NCI-H2196 treated with DMSO at 0.1 percent for 48 hours (cell line): ENCODE measurements at regions not wholly inside any gene's neighbourhood (a gene's known extent, or its start where the extent isn't known, plus 50 kb on each side); places are given as distances from the start of the nearest gene placed in this dataset.
"Not testable (repeated sequence)": the region's sequence is repeated elsewhere in the genome, so short reads cannot be mapped to it uniquely, and the experiment has no call there.

ENCODE experiments used
- DNase-seq: peaks from one replicate; lab custom pipeline; 2025; ENCODE audit not compliant: unreplicated experiment; lab: John Stamatoyannopoulos, UW

DNA sequence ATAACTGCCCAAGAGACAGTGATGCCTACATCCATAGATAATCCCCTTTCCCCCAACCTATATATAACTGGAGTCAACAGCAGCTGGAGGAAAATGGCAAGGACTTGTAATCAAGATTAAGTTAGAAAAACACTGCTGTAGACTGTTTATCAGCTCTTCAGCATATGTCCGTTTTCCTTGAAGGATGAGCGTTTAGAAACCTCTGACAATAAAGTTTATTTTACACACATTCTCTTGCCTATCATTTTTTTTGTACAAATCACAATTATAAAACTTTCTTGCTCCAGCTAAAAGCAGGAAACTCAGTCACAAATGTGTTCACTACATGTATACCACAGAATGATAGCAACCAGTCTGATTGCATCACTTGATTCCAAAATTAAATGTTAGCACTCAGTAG is 50.8 kb downstream of the PPIAL4G start:
- not testable (repeated sequence) for DNase-seq

- DNase-seq: not testable (repeated sequence)
Observed at GRCh38 chr1:148429856-148430255, 53.2 kb downstream of the PPIAL4G start.

- DNase-seq: not testable (repeated sequence)
Observed at GRCh38 chr1:148426940-148427611, 56.0 kb downstream of the PPIAL4G start.

GRCh38 chr1:148426385-148426784 is 56.7 kb downstream of the PPIAL4G start:
- DNase-seq: not testable (repeated sequence)

DNA sequence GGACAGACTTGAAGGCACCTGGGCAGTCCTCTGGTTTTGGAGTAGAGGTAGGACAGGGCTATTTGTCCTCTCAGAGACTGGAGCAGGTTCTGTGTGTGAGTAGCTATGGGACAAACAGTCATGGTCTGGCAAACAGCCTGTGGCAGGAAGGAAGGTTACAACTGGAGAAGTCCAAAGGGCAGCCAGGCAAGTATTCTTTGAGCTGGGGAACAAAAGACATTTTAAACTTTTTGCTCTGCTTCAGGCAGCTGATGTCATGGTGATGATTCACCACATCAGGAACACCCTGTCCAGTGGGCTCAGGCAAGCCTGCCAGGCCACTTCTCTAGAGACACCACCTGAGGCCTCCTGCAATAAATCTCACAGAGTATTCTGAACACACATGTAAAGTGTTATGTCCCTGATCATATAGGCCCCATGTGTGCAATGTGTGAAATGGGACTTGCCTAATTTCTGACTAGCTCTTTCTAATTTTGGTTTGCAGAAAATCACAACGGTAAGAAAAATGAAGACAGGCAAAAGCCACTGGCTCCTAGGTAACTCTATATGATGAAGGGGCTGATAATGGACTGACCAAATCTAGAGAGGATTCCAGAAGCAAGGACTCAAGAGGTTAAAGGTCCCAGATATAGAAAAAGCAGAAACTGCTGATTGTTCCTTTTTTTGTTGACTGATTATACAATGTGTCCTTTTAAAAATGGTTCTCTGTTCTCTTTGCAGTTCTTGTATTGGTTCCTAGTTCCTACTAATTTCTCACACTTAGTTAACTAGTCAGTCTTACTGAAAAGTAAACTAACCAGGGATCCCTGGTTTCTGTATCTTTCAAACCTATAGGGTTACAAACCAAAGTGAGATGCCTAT is 58.7 kb downstream of the PPIAL4G start:
- DNase-seq: not testable (repeated sequence)

DNA sequence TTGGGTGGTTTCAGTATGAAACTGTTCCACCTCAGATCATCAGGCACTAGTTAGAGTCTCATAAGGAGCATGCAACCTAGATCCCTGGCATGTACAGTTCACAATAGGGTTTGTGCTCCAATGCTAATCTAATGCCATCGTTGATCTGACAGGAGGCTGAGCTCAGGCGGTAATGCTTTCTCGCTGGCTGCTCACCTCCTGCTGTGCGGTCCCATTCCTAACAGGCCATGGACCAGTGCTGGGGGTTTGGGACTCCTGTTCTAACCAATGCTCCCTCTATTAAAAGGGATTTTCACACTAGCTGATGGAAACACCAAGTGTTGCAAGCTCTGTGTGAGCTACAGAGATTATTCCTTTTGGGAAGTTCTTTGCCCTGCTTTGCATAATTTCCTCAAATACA is 60.2 kb downstream of the PPIAL4G start:
- DNase-seq: not testable (repeated sequence)

- DNase-seq: not testable (repeated sequence)
Observed at GRCh38 chr1:148417241-148417640, 65.9 kb downstream of the PPIAL4G start.

DNA sequence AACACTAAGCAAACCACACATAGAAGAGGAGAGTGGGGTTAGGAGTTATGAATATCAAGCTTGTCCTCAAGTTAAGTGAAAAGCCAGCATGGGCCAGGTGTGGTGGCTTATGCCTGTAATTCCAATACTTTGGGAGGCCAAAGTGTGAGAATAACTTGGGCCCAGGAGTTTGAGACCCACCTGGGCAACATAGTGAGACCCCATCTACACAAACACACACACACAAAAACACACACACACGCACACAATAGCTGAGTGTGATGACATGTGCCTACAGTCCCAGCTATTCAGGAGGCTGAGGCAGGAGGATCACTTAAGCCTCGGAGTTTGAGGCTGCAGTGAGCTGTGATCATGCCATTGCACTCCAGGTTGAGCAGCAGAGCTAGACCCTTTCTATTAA is 69.7 kb downstream of the PPIAL4G start:
- not testable (repeated sequence) for DNase-seq

- DNase-seq: not testable (repeated sequence)
Observed at GRCh38 chr1:148404786-148405568, 78.1 kb downstream of the PPIAL4G start.

- DNase-seq: not testable (repeated sequence)
Observed at GRCh38 chr1:148403925-148404324, 79.2 kb downstream of the PPIAL4G start.

DNA sequence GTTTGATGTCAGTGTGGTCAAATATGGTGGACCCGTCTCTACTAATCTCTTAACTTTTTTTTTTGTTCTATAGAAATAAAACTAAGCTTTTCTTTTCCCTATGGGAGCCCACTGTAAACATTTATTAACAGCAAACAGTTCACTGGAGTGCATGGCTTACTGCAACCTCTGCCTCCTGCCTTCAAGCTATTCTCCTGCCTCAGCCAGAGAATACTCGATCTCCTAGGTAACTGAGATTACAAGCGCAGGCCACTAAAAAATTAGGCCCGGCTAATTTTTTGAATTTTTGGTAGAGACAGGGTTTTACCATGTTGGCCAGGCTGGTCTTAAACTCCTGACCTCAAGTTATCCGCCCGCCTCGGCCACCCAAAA is 80.0 kb downstream of the PPIAL4G start:
- not testable (repeated sequence) for DNase-seq

GRCh38 chr1:148402152-148403084 is 80.7 kb downstream of the PPIAL4G start:
- not testable (repeated sequence) for DNase-seq

DNA sequence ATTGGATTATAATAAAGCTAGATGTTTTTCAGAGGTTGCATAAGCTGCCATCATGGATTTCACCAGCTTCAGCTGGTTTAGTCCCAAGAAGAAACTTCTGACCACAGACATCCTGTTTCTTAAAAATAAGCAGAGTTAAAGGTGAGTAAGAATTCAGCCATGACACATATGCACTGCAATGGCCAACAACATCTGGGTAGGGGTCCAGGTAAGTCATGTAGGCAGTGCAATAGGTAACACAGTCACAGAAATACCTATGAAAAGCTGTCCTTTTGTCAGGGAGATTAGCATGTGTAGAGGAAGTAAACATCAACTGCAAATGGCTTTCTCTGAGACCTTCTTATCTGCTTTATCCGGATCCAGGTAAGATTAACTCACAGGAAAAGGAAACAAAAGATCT is 85.6 kb downstream of the PPIAL4G start:
- DNase-seq: not testable (repeated sequence)

DNA sequence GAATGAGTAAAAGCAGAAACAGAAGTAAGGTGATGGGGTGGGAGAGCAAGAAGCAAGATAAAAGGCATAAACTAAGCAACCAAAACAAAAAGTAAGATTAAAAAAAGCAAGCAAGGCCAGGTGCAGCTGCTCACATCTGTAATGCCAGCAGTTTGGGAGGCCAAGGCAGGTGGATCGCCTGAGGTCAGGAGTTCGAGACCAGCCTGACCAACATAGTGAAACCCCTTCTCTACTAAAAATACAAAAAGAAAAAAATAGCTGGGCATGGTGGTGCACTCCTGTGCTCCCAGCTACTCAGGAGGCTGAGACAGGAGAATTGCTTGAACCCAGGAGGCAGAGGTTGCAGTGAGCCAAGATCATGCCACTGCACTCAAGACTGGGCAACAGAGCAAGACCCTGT is 90.6 kb downstream of the PPIAL4G start:
- not testable (repeated sequence) for DNase-seq

DNA sequence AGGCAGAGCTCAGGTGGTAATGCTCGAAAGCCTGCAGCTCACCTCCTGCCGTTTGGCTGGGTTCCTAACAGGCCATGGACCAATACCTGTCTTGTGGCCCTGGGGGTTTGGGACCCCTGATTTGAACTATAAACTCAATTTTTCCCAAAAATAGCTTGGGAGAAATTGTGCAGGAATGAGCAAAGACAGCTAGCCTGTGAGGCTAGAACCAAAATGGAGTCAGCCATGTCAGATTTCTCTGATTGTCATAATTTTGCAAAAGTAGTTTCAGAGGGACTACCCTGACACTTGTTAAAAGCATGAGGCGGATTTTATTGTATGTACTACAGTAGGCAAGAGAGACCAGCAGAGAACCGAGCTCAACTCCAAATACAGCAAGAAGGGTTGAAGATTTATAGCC is 91.8 kb downstream of the PPIAL4G start:
- DNase-seq: not testable (repeated sequence)

DNA sequence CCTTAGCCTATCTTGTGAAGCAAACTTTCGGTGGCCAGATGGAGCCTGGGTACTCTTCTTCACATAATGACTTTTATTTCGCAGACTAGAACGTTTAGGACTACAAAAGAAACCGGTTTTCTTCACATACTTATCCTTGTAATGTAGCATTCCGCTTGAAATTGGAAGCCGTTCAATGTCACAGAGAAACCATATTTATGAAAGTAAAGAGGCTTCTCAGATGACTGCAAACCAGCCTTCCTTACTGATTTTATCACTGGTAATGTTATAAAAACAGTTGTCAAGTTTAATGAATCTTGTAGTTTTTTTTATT is 94.1 kb downstream of the PPIAL4G start:
- DNase-seq: no peak

GRCh38 chr1:148388260-148389026 is 94.7 kb downstream of the PPIAL4G start:
- DNase-seq: peak; percentile 62

- DNase-seq: not testable (repeated sequence)
Observed at GRCh38 chr1:148387949-148388259, 95.2 kb downstream of the PPIAL4G start.

DNA sequence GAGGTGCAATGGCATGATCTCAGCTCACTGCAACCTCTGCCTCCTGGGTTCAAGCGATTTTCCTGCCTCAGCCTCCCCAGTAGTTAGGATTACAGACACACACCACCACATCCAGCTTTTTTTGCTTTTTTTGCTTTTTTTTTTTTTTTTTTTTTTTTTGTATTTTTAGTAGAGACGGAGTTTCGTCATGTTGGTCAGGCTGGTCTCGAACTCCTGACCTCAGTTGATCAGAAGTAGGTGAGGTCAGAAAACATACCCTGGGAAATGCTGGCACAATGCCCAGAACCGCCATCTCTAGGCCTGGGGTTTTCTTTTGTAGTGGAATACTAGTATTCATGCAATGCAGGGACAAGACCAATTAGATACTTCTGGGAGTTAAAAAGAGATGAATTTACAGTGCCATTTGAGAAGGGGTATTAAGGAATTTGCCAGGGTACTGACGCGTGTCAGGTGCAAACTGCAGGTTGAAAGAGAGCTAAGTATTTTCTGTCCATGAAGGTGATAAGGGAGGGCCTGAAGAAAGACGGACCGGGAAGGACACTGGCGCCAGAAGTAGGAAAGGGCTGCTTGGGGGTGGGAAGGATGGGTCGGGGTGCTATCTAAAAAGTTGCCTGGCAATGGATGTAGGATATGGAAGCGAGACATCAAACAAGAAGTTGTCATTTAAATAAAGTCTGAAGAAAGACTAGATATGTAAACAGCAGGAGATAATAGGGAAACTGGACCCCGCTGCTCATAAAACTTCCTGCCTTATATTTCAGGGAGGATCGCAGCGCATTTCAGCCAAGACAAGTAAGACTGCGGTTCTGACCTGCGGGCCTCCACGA is 95.8 kb downstream of the PPIAL4G start:
- not testable (repeated sequence) for DNase-seq
